Sigmoid colon (tissue), 6 donors: ENCODE measurements at regions not wholly inside any gene's neighbourhood (a gene's known extent, or its start where the extent isn't known, plus 50 kb on each side); places are given as distances from the start of the nearest gene placed in this dataset.

Experiments used
- DNase-seq: peaks from one replicate; pipeline ENCODE4 v3.0.0-alpha.2; 2019
- H3K27ac ChIP-seq, 4 donors: fragments of 200-600 bp; sonication (generic); one replicate each; pipeline ENCODE4 v1.5.1; 2016 to 2019; ENCODE audit warnings: mild to moderate bottlenecking in 1 of 4
- H3K27me3 ChIP-seq, 3 donors: fragments of 200-600 bp; sonication (generic); one replicate each; pipeline ENCODE4 v1.5.1; 2019; ENCODE audit warnings: mild to moderate bottlenecking in 1 of 3
- H3K36me3 ChIP-seq, 4 donors: fragments of 200-600 bp; sonication (generic); one replicate each; pipeline ENCODE4 v1.5.1; 2016 to 2019
- H3K4me1 ChIP-seq, 4 donors: fragments of 200-600 bp; sonication (generic); one replicate each; pipeline ENCODE4 v1.5.1; 2017 to 2019
- H3K4me3 ChIP-seq, 4 donors: fragments of 200-600 bp; sonication (generic); one replicate each; pipeline ENCODE4 v1.5.1; 2017 to 2019; ENCODE audit warnings: mild to moderate bottlenecking in 2 of 4, moderate library complexity in 1 of 4
- H3K9me3 ChIP-seq, 4 donors: fragments of 200-600 bp in 3 of 4; sonication (generic) in 3 of 4; one replicate each; pipeline versions ENCODE4 v1.5.1 to v1.6.1; 2013 to 2019
- CTCF ChIP-seq, 4 experiments: fragments of 450-650 bp in 3 of 4; fragments of 200-600 bp in 1 of 4; IDR thresholded peaks; one replicate each; pipeline ENCODE4 v1.5.1; 2016 to 2019; ENCODE audit warnings: antibody characterized with exemption in 4 of 4, mild to moderate bottlenecking in 3 of 4, moderate library complexity in 2 of 4
- EP300 ChIP-seq, 4 donors: sonication (generic); formaldehyde crosslinking; IDR thresholded peaks; one replicate each; pipeline ENCODE4 v1.6.1; 2017; ENCODE audit warnings: antibody characterized with exemption in 4 of 4
- POLR2A ChIP-seq, 2 donors: fragments of 450-650 bp; IDR thresholded peaks; one replicate each; pipeline ENCODE4 v1.6.1; 2016; ENCODE audit warnings: antibody characterized with exemption in 2 of 2, mild to moderate bottlenecking in 2 of 2, moderate library complexity in 2 of 2
- POLR2AphosphoS5 ChIP-seq, 4 donors: sonication (generic); formaldehyde crosslinking; IDR thresholded peaks; one replicate each; pipeline ENCODE4 v1.6.1; 2017; ENCODE audit warnings: antibody characterized with exemption in 4 of 4
- WGBS, 2 donors: extraction: QIAGEN DNeasy Blood & Tissue Kit; methylation state at CpG; one replicate each; pipeline ENCODE4 v1.1.7; 2013; 5-methylcytosine and 5-hydroxymethylcytosine counted together
- intact Hi-C: fragments of 100-400 bp; cut with DNase I; formaldehyde crosslinking; loops from one replicate; pipeline ENCODE4 v1.15.1; 2023
- donor health status: healthy with polysubstance abuse.
- donor health status: healthy.

GRCh38 chr15:53213336-53213735, 423.2 kb upstream of the ONECUT1 start:
- H3K27me3 ChIP-seq: no peaks in the 10 kb centered on the region

DNA sequence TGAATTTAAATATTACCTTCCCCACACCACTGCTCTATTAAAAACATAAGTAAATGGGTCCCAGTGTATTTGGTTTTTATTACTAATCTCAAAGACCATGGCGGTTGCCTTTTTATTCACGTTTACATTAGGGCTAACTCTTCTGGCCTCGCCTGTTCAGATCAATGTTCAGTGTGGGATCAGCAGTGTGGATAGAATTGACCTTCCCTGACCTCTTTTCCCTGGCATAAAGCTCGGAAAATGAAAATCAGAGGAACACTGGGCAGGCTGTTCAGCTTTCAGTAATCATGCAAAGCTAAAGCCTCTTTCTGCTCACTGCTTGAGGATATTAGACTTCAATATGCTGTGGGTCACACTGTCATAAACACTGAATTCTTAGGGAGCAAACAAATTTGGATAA, 422.6 kb upstream of the ONECUT1 start:
- Histone ChIP-seq H3K4me3 (no peak overlapping the region), H3K36me3 (no peaks in the 10 kb centered on the region), H3K4me1 (no peaks in the 10 kb centered on the region), H3K27me3 (no peaks in the 10 kb centered on the region), H3K9me3 (no peaks in the 10 kb centered on the region), H3K27ac (no peak overlapping the region)
- intact Hi-C loops: no loop called here
- 69 to 73% methylated on average over 4 of the region's 4 CpGs for WGBS, 2 donors
- TF ChIP-seq CTCF (IDR thresholded peaks at IDR 0.05) (no peak), POLR2A (IDR thresholded peaks at IDR 0.05) (no peak), POLR2AphosphoS5 (IDR thresholded peaks at IDR 0.05) (no peak), EP300 (IDR thresholded peaks at IDR 0.05) (no peak)
- DNase-seq: no peak

More at GRCh38 chr15:53213336-53213735, 423.2 kb upstream of the ONECUT1 start:
- TF ChIP-seq POLR2A (IDR thresholded peaks at IDR 0.05) (no peak), CTCF (IDR thresholded peaks at IDR 0.05) (no peak), EP300 (IDR thresholded peaks at IDR 0.05) (no peak), POLR2AphosphoS5 (IDR thresholded peaks at IDR 0.05) (no peak)
- H3K9me3 ChIP-seq: no peaks in the 10 kb centered on the region
- H3K27ac ChIP-seq: no peak overlapping the region
- intact Hi-C loops: no loop called here
- H3K4me1 ChIP-seq: no peaks in the 10 kb centered on the region
- no peak overlapping the region for H3K4me3 ChIP-seq
- no peak for DNase-seq
- H3K36me3 ChIP-seq: no peaks in the 10 kb centered on the region

GRCh38 chr15:53210653-53211052, 420.5 kb upstream of the ONECUT1 start:
- Histone ChIP-seq H3K9me3 (no peaks in the 10 kb centered on the region), H3K27me3 (no peaks in the 10 kb centered on the region), H3K27ac (no peak overlapping the region), H3K4me1 (no peaks in the 10 kb centered on the region), H3K4me3 (no peak overlapping the region), H3K36me3 (no peaks in the 10 kb centered on the region)
- DNase-seq: no peak
- TF ChIP-seq POLR2AphosphoS5 (IDR thresholded peaks at IDR 0.05) (no peak), EP300 (IDR thresholded peaks at IDR 0.05) (no peak), POLR2A (IDR thresholded peaks at IDR 0.05) (no peak), CTCF (IDR thresholded peaks at IDR 0.05) (no peak)
- intact Hi-C loops: no loop called here
- WGBS, 2 donors: 82 to 83% methylated on average over 3 of the region's 3 CpGs

DNA sequence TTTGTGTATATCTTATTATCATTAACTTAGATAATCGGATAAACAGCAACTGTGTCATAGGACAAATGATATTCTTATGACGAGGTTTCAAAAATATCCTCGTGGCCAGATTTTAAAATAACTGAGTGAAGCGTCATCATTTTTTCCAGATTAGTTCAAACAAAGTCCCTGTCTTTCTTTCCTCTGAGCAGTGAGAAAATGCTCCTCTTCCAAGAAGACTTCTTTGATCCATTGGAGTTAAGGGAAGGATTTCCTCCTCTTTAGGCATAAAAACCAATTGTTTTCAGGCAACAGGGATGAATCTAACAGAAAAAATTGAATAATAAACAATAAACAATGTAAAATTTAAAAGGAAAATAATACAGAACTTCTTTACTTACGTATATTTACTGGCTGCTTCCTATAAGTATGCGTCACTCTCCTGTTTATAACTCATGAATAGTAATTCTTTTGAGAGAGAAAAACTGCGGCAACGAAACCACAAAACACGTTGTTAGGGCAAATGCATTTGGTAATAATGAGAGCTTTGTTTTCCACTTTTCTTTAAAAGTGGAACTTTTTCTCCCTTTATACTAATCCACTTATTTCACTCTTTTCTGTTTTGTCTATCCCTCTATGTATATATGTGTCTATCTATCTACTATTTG, 419.4 kb upstream of the ONECUT1 start:
- TF ChIP-seq EP300 (IDR thresholded peaks at IDR 0.05) (no peak), POLR2A (IDR thresholded peaks at IDR 0.05) (no peak), CTCF (IDR thresholded peaks at IDR 0.05) (no peak), POLR2AphosphoS5 (IDR thresholded peaks at IDR 0.05) (no peak)
- H3K4me1 ChIP-seq: no peaks in the 10 kb centered on the region
- H3K4me3 ChIP-seq: no peak overlapping the region
- DNase-seq: no peak
- no peaks in the 10 kb centered on the region for H3K36me3 ChIP-seq
- H3K27me3 ChIP-seq: no peaks in the 10 kb centered on the region
- intact Hi-C loops: no loop called here
- no peak overlapping the region for H3K27ac ChIP-seq
- H3K9me3 ChIP-seq: no peaks in the 10 kb centered on the region
- WGBS, 2 donors: 91% methylated on average over 9 of the region's 9 CpGs

DNA sequence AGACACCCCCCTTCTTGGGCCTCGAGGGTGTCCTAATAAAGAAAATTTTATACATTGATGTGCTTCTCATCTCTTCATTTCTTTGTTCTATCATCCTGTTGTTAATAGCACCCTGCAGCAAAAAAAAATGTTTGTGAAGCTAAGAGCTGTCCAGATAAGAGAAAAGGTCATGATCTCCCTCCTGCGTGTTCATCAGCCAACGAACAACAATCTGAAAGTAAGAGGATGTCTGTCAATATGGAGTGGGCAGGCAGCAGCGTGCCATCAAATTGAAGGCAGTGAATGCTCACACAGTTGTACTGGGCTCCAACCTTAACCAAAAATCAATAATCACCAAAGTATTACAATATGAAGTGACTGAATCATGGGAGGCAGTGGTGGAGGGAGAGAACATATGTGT, 418.6 kb upstream of the ONECUT1 start:
- no peak overlapping the region for H3K4me3 ChIP-seq
- 54 to 61% methylated on average over 4 of the region's 4 CpGs for WGBS, 2 donors
- no peak for DNase-seq
- H3K36me3 ChIP-seq: no peaks in the 10 kb centered on the region
- intact Hi-C loops: no loop called here
- H3K4me1 ChIP-seq: no peaks in the 10 kb centered on the region
- no peaks in the 10 kb centered on the region for H3K9me3 ChIP-seq
- H3K27ac ChIP-seq: no peak overlapping the region
- no peaks in the 10 kb centered on the region for H3K27me3 ChIP-seq
- TF ChIP-seq POLR2AphosphoS5 (IDR thresholded peaks at IDR 0.05) (no peak), EP300 (IDR thresholded peaks at IDR 0.05) (no peak), CTCF (IDR thresholded peaks at IDR 0.05) (no peak), POLR2A (IDR thresholded peaks at IDR 0.05) (no peak)
